GM23338 (cell line): ENCODE measurements at regions not wholly inside any gene's neighbourhood (a gene's known extent, or its start where the extent isn't known, plus 50 kb on each side); places are given as distances from the start of the nearest gene placed in this dataset.

Source experiments
- CREB1 ChIP-seq: fragments of 250-450 bp; sonication (Bioruptor Pico); IDR thresholded peaks from 2 replicates; pipeline ENCODE4 v1.5.0; 2020; ENCODE audit warnings: low read depth, mild to moderate bottlenecking, moderate library complexity
- EZH2 ChIP-seq: fragments of 200-600 bp; sonication (generic); IDR thresholded peaks from one replicate; pipeline ENCODE4 v1.8.0; 2017; ENCODE audit warnings: antibody characterized with exemption, mild to moderate bottlenecking, low read depth; ENCODE audit not compliant: unreplicated experiment
- EZH2phosphoT487 ChIP-seq: fragments of 200-600 bp; sonication (generic); IDR thresholded peaks from one replicate; pipeline ENCODE4 v1.8.1; 2018; ENCODE audit warnings: antibody characterized with exemption; ENCODE audit not compliant: unreplicated experiment
- JUNB ChIP-seq: IDR thresholded peaks from one replicate; pipeline ENCODE4 v1.6.1; 2016; ENCODE audit warnings: antibody characterized with exemption; ENCODE audit not compliant: unreplicated experiment
- NANOG ChIP-seq: IDR thresholded peaks from 2 replicates; pipeline ENCODE4 v1.6.1; 2016; ENCODE audit warnings: antibody characterized with exemption, borderline replicate concordance
- POLR2AphosphoS5 ChIP-seq: IDR thresholded peaks from 2 replicates; pipeline ENCODE4 v1.6.1; 2016; ENCODE audit warnings: antibody characterized with exemption, low read depth
- STAT1 ChIP-seq: IDR thresholded peaks from one replicate; pipeline ENCODE4 v1.6.1; 2016; ENCODE audit warnings: antibody characterized with exemption; ENCODE audit not compliant: unreplicated experiment
- ZNF114 ChIP-seq: fragments of 250-450 bp; sonication (Bioruptor Pico); IDR thresholded peaks from 2 replicates; pipeline ENCODE4 v1.5.0; 2020; ENCODE audit warnings: mild to moderate bottlenecking, moderate library complexity
- ZNF331 ChIP-seq: fragments of 250-450 bp; sonication (Bioruptor Pico); IDR thresholded peaks from 2 replicates; pipeline ENCODE4 v1.5.0; 2020; ENCODE audit warnings: low read depth, mild to moderate bottlenecking, moderate library complexity
- TF ChIP-seq, protein P1 (sequence below), 2 experiments: fragments of 200-600 bp in 1 of 2; sonication (generic) in 1 of 2; conservative IDR thresholded peaks; 2 replicates each; pipeline versions ENCODE4 v1.5.1 to v1.6.1; 2016 to 2017; ENCODE audit warnings: antibody characterized with exemption in 2 of 2, low read depth in 2 of 2, mild to moderate bottlenecking in 2 of 2, moderate library complexity in 1 of 2
- TF ChIP-seq, protein P2 (sequence below): IDR thresholded peaks from one replicate; pipeline ENCODE4 v1.6.1; 2018; ENCODE audit warnings: antibody characterized with exemption; ENCODE audit not compliant: unreplicated experiment
- TF ChIP-seq, protein P3 (sequence below): IDR thresholded peaks from 2 replicates; pipeline ENCODE4 v1.6.1; 2016; ENCODE audit warnings: antibody characterized with exemption
- TF ChIP-seq, protein P4 (sequence below): fragments of 250-450 bp; sonication (Bioruptor Pico); IDR thresholded peaks from 2 replicates; pipeline ENCODE4 v1.5.0; 2020; ENCODE audit warnings: mild to moderate bottlenecking, moderate library complexity

DNA sequence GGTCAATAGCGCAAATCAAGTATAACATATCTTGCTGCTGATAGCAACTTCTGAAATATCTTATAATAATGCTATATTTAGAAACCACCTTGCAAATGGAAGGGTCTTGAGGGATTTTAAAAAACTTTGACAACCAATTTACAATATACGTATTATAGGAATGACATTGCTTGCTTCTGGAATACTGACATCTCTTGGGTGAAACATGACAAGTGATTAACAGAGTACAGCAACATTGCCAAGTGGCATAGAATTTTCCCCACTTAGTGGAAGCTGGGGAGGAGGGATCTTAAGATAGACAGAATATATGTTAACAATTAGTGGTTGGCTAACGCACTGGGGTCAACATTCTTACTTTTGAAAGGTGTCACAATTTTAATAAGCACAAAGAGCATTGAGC lies 133.6 kb upstream of the TMEFF2 start:
- TF ChIP-seq EZH2phosphoT487 (no peak), EZH2 (no peak), ZNF114 (CRISPR knock-in tag) (no peak), JUNB (no peak), CREB1 (no peak), POLR2AphosphoS5 (no peak), ZNF331 (CRISPR knock-in tag) (no peak), STAT1 (no peak), NANOG (no peak)
- TF ChIP-seq, protein P1, sequence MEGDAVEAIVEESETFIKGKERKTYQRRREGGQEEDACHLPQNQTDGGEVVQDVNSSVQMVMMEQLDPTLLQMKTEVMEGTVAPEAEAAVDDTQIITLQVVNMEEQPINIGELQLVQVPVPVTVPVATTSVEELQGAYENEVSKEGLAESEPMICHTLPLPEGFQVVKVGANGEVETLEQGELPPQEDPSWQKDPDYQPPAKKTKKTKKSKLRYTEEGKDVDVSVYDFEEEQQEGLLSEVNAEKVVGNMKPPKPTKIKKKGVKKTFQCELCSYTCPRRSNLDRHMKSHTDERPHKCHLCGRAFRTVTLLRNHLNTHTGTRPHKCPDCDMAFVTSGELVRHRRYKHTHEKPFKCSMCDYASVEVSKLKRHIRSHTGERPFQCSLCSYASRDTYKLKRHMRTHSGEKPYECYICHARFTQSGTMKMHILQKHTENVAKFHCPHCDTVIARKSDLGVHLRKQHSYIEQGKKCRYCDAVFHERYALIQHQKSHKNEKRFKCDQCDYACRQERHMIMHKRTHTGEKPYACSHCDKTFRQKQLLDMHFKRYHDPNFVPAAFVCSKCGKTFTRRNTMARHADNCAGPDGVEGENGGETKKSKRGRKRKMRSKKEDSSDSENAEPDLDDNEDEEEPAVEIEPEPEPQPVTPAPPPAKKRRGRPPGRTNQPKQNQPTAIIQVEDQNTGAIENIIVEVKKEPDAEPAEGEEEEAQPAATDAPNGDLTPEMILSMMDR (conservative IDR thresholded peaks at IDR 0.05; ENCODE audit: low read depth in 2 of 2), result no peak
- TF ChIP-seq, protein P2, sequence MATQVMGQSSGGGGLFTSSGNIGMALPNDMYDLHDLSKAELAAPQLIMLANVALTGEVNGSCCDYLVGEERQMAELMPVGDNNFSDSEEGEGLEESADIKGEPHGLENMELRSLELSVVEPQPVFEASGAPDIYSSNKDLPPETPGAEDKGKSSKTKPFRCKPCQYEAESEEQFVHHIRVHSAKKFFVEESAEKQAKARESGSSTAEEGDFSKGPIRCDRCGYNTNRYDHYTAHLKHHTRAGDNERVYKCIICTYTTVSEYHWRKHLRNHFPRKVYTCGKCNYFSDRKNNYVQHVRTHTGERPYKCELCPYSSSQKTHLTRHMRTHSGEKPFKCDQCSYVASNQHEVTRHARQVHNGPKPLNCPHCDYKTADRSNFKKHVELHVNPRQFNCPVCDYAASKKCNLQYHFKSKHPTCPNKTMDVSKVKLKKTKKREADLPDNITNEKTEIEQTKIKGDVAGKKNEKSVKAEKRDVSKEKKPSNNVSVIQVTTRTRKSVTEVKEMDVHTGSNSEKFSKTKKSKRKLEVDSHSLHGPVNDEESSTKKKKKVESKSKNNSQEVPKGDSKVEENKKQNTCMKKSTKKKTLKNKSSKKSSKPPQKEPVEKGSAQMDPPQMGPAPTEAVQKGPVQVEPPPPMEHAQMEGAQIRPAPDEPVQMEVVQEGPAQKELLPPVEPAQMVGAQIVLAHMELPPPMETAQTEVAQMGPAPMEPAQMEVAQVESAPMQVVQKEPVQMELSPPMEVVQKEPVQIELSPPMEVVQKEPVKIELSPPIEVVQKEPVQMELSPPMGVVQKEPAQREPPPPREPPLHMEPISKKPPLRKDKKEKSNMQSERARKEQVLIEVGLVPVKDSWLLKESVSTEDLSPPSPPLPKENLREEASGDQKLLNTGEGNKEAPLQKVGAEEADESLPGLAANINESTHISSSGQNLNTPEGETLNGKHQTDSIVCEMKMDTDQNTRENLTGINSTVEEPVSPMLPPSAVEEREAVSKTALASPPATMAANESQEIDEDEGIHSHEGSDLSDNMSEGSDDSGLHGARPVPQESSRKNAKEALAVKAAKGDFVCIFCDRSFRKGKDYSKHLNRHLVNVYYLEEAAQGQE, result no peak
- TF ChIP-seq, protein P3, sequence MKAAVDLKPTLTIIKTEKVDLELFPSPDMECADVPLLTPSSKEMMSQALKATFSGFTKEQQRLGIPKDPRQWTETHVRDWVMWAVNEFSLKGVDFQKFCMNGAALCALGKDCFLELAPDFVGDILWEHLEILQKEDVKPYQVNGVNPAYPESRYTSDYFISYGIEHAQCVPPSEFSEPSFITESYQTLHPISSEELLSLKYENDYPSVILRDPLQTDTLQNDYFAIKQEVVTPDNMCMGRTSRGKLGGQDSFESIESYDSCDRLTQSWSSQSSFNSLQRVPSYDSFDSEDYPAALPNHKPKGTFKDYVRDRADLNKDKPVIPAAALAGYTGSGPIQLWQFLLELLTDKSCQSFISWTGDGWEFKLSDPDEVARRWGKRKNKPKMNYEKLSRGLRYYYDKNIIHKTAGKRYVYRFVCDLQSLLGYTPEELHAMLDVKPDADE, result no peak
- TF ChIP-seq, protein P4, sequence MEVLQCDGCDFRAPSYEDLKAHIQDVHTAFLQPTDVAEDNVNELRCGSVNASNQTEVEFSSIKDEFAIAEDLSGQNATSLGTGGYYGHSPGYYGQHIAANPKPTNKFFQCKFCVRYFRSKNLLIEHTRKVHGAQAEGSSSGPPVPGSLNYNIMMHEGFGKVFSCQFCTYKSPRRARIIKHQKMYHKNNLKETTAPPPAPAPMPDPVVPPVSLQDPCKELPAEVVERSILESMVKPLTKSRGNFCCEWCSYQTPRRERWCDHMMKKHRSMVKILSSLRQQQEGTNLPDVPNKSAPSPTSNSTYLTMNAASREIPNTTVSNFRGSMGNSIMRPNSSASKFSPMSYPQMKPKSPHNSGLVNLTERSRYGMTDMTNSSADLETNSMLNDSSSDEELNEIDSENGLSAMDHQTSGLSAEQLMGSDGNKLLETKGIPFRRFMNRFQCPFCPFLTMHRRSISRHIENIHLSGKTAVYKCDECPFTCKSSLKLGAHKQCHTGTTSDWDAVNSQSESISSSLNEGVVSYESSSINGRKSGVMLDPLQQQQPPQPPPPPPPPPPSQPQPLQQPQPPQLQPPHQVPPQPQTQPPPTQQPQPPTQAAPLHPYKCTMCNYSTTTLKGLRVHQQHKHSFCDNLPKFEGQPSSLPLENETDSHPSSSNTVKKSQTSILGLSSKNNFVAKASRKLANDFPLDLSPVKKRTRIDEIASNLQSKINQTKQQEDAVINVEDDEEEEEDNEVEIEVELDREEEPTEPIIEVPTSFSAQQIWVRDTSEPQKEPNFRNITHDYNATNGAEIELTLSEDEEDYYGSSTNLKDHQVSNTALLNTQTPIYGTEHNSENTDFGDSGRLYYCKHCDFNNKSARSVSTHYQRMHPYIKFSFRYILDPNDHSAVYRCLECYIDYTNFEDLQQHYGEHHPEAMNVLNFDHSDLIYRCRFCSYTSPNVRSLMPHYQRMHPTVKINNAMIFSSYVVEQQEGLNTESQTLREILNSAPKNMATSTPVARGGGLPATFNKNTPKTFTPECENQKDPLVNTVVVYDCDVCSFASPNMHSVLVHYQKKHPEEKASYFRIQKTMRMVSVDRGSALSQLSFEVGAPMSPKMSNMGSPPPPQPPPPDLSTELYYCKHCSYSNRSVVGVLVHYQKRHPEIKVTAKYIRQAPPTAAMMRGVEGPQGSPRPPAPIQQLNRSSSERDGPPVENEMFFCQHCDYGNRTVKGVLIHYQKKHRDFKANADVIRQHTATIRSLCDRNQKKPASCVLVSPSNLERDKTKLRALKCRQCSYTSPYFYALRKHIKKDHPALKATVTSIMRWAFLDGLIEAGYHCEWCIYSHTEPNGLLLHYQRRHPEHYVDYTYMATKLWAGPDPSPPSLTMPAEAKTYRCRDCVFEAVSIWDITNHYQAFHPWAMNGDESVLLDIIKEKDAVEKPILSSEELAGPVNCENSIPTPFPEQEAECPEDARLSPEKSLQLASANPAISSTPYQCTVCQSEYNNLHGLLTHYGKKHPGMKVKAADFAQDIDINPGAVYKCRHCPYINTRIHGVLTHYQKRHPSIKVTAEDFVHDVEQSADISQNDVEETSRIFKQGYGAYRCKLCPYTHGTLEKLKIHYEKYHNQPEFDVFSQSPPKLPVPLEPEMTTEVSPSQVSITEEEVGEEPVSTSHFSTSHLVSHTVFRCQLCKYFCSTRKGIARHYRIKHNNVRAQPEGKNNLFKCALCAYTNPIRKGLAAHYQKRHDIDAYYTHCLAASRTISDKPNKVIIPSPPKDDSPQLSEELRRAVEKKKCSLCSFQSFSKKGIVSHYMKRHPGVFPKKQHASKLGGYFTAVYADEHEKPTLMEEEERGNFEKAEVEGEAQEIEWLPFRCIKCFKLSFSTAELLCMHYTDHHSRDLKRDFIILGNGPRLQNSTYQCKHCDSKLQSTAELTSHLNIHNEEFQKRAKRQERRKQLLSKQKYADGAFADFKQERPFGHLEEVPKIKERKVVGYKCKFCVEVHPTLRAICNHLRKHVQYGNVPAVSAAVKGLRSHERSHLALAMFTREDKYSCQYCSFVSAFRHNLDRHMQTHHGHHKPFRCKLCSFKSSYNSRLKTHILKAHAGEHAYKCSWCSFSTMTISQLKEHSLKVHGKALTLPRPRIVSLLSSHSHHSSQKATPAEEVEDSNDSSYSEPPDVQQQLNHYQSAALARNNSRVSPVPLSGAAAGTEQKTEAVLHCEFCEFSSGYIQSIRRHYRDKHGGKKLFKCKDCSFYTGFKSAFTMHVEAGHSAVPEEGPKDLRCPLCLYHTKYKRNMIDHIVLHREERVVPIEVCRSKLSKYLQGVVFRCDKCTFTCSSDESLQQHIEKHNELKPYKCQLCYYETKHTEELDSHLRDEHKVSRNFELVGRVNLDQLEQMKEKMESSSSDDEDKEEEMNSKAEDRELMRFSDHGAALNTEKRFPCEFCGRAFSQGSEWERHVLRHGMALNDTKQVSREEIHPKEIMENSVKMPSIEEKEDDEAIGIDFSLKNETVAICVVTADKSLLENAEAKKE (CRISPR knock-in tag), result no peak
